ENCODE measurements at regions not wholly inside any gene's neighbourhood (a gene's known extent, or its start where the extent isn't known, plus 50 kb on each side); places are given as distances from the start of the nearest gene placed in this dataset.
"Not testable (repeated sequence)": the region's sequence is repeated elsewhere in the genome, so short reads cannot be mapped to it uniquely, and the experiment has no call there.

DNA sequence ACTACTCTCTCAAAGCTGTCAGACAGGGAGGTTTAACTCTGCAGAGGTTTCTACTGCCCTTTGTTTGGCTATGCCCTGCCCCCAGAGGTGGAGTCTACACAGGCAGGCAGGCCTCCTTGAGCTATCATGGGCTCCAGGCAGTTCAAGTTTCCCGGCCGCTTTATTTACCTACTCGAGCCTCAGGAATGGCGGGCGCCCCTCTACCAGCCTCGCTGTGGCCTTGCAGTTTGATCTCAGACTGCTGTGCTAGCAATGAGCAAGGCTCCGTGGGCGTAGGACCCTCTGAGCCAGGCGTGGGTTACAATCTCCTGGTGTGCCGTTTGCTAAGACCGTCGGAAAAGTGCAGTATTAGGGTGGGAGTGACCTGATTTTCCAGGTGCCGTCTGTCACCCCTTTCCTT is 124.3 kb downstream of the PTCHD1 start:
- DNase-seq = not testable (repeated sequence)

- DNase-seq = no peak
Measured at GRCh38 chrX:23465105-23465791, 130.6 kb downstream of the PTCHD1 start.

DNA sequence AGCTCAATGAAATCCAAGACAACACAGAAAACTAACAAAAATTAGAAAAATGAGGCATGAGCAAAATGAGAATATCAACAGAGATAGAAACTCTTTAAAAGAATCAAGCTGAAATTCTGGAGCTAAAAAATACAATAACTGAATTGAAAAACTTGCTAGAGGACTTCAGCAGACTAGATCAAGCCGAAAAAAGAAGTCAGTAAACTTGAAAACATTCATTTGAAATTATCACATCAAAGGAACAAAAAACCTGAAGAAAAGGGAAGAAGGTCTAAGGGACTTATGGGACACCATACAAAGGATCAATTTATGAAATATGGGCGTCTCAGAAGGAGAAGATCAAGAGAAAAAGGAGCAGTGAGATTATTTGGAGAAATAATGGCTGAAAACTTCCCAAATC is 131.3 kb downstream of the PTCHD1 start:
- DNase-seq = no peak

GRCh38 chrX:23478056-23478455 is 143.4 kb downstream of the PTCHD1 start:
- DNase-seq = no peak

DNA sequence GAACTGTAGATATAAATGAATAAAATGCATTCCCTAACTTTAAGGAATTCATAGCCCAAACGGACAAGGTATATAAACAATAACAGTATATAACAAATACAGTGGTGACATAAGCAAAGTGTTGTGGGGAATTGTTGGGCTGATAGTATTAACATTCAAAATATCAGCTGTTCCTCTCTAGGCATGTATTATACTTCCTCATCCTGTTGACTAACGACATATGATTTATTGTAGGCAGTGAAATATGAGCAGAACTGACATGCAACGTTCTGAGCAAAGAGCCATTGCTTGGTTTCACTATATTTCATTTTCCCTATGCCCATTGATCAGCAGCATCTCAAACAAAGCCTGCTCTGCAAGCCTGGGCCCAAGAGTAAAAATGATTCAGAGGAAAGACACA is 143.9 kb downstream of the PTCHD1 start:
- DNase-seq = no peak

DNA sequence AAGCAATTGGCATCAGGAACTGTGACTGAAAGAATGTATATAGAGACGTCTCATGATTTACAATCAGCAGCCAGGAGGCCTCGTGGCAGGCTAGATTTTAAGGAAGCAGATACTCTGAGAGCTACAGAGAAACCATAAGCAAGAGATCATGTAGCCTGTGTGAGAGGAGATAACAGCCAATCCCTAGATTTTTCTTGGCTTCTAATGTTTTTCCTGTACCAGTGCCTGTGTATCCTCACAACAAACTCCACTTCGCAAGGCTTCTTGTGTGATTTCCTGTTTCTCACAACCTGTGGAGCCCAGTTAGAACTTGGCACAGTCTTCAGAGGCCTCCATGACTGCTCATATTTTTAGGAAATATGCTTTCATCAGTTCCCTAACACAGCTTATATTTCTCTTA is 147.9 kb downstream of the PTCHD1 start:
- DNase-seq = no peak

GRCh38 chrX:23483396-23483795 is 148.7 kb downstream of the PTCHD1 start:
- peak; percentile 34 for DNase-seq

DNA sequence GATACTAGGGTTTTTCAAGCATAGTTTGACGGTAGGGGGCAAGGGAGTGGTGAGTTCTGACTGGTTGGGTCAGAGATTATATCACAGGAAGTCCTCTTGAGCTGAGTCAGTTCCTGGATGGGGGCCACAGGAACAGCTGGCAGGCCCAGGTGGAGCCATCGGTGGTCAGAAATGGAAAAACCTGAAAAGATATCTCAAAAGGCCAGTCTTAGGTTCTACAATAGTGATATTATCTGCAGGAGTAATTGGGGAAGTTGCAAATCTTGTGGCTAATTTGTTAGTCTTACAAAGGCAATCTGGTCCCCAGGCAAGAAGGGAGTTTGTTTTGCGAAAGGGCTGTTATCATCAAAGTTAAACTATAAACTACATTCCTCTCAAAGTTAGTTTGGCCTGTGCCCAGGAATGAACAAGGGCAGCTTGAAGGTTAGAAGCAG is 159.3 kb downstream of the PTCHD1 start:
- no peak for DNase-seq

DNA sequence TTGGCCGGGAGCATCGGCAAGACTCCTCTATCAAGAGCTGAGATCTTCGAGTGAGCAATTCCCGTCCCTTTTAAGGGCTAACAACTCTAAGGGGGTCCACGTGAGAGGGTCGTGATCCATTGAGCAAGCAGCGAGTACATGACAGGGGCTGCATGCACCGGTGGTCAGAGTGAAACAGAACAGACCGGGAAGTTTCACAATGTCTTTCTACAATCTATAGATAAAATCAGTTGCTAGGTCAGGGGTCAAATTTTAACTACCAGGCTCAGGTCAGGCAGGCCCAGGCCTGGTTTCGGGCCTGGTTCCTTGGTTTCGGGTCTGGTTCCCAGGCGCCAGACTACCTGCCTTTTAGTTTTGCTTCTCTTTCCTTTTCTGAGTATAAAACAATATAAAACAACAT is 160.1 kb downstream of the PTCHD1 start:
- no peak for DNase-seq

- DNase-seq = no peak
Measured at GRCh38 chrX:23497919-23498318, 163.3 kb downstream of the PTCHD1 start.

DNA sequence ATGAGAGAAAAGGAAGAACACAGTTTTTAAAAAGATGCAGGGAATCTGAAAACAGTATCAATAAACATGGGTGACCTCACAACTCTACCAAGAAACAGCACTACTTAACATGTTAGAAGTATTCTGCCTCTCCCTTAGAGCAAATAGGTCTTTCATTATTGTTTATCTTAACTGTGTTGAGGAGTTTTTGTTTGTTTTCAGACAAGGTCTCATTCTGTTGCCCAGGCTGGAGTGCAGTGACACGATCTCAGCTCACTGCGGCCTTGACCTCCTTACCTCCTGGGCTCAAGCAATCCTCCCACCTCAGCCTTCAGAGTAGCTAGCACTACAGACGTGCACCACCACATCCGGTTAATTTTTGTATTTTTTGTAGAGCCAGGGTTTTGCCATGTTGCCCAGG is 165.3 kb upstream of the PRDX4 start:
- DNase-seq = no peak

DNA sequence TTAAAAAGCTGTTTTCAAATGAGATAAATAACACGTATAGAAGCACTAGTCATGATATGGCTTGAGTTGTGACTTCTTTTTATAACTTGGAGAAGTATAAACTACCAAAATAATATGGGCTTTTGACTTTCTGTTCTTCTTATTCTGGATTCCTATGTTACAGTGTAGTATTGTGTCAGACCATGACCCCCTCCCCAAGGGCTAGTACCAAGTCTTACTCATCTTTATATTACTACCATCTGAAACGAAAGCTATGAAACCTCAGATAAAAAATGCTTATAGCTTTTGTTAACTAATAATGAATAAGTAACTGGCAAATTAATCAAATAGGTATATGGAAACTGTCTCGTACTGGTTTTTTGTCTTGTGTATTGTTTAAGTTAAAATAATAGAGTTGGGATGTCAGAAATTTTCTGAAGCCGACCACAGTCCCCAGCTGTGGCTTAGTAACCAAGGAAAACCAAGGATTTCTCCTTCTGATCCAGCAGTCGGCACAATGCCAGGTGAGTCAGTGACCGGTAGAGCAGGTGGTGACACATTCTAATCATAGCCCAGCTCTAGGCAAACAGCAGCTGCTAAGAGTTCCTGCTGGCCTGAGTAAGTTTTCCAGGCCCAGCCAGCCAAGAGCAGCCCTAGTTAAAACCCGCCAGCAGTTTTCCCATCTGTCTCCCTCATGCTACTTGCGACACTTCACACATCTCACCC is 163.3 kb upstream of the PRDX4 start:
- peak; percentile 87 for DNase-seq

DNA sequence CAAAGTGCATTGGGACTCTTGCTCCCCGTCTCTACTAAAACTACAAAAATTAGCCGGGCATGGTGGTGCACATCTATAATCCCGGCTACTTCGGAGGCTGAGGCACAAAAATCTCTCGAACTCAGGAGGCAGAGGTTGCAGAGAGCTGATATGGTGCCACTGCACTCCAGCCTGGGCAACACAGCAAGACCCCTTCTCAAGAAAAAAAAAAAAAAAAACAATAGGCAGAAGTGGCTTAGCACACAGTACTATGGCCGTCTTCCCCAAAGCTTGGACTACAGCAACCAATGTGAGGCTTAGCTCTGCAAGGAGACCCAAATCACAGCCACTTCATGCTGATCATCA is 162.8 kb upstream of the PRDX4 start:
- no peak for DNase-seq

DNA sequence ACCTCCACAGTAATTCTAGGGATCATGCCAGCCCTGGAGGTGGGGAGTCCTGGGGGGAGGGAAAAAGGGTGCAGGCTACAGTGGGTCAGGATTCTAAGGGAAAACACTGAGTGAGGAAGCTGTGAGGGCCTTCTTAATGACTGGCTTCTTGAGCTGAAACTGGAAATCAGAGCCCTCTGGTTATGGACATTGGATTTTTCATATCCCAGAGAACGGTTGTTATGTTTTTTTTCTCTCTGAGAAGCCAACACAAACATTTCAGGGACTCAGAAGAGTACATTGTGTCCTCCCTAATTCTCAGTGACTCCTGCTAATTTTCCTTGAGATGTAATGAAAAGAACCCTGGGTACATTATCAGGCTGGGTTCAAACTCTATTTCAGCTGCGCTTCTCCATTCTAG is 162.4 kb upstream of the PRDX4 start:
- DNase-seq = no peak

DNA sequence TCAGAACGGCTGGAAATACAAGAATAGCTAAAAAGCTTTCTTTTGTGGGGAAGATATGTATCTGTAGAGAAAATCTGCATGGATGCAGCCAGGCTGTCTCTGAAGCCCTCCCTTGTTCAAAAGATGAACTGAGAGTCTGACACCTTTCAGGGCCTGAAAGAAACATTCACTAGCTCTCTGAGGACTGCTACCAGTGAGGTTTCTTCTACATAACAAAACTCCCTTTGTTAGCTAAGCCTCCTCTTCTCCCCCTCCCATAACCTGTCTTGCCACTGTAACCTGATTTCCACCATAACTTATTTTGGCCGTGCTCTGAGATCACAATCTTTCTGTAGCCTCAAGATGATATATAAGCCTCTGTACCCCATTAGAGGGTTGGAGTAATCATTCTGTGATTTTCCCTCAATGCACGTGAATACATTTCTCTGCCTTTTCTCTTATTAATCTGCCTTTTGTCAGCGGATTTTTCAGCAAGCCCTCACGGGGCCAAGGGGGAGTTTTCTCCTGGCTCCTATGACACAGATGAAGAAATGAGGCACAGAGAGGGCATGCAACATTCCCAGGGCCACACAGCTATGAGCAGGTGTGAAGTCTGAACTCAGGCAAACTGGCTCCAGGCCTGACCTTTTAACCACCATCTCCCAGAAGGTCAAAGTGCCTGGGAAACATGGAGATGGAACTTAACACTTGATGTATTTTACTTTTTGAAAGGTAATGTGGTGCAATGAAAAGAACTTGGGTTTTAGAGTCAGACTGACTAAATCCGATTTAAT is 161.6 kb upstream of the PRDX4 start:
- DNase-seq = no peak

DNA sequence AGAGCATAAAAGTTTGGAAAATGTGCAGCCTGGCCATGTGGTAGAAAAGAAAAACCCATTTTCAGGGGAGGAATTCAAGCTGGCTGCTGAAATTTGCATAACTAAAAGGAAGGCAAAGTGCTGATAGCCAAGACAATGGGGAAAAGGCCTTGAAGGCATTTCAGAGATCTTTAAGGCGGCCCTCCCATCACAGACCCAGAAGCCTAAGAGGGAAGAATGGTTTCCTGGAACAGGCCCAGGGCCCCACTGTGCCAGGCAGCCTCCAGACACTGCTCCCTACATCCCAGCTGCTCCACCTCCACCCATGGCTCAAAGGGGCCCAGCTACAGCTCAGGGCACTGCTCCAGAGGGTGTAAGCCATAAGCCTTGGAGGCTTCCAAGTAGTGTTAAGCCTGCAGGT is 158.0 kb upstream of the PRDX4 start:
- peak; percentile 34 for DNase-seq

- no peak for DNase-seq
Measured at GRCh38 chrX:23511793-23512192, 155.5 kb upstream of the PRDX4 start.

DNA sequence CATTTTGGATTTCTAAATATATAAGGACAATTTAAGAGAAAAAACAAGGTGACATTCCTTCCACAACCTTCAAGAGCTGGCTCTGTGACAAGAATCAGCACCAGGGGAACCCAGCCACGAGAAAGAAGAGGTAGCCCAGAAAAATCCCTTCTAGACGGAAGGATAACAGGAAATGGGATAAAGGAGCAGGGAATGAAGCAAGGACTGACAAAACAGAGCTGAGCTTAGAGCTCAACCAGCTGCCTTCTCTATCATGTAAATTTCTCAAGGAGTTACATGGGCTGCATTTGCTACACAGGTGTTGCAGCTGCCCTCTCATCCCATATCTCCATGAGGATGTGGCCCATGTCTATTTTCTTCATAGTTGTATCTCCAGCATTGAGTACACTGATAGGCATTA is 154.2 kb upstream of the PRDX4 start:
- no peak for DNase-seq

DNA sequence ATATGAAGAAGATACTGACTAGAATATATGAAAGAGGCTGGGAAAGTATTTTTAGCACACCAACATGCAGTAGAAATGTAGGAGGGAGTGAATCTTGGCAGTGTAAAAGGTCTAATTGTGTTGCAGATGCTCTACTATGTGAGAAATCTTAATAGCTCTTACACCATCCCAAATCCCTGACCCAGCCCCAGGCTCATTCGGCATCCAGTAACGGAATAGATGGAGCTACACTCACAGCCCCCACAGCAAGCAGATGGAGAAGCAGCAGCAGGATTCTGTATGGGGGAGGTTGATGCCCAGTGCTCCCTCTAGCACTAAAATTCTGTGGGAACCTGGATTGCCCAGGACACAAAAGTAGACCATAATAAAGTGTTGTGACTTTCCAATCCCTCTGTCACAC is 153.2 kb upstream of the PRDX4 start:
- DNase-seq = no peak

- DNase-seq = no peak
Measured at GRCh38 chrX:23515028-23515427, 152.3 kb upstream of the PRDX4 start.

DNA sequence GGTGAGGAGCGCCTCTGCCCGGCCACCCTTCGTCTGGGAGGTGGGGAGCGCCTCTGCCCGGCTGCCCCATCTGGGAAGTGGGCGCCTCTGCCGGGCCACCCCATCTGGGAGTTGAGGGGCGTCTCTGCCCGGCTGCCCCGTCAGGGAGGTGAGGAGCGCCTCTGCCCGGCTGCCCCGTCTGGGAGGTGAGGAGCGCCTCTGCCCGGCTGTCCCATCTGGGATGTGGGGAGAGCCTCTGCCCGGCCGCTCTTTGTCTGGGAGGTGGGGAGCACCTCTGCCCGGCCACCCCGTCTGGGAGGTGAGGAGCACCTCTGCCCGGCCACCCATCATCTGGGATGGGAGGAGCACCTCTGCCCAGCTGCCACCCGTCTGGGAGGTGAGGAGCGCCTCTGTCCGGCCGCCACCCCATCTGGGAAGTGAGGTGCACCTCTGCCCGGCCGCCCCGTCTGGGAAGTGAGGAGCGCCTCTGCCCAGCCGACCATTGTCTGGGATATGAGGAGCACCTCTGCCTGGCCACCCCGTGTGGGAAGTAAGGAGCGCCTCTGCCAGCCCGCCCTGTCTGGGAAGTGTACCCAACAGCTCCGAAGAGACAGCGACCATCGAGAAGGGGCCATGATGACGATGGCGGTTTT is 144.2 kb upstream of the PRDX4 start:
- not testable (repeated sequence) for DNase-seq

DNA sequence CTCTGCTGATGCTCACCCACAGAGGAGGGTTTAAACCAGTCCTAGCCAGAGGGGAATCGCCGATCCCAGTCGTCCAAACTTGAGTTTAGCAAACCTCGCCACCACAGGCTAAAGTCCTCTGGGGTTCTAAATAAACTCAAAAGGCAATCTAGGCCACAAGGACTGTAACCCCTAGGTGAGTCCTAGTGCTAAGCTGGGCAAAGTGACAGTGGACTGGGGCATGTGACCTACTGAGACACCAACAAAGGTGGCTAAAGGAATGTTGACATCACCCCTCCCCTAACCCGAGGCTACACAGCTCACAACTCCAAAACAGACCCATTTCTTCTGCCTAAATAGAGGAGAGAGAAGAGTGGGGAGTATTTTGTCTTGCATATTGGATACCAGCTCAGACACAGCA is 142.8 kb upstream of the PRDX4 start:
- no peak for DNase-seq

GRCh38 chrX:23525531-23525930 is 141.8 kb upstream of the PRDX4 start:
- no peak for DNase-seq

DNA sequence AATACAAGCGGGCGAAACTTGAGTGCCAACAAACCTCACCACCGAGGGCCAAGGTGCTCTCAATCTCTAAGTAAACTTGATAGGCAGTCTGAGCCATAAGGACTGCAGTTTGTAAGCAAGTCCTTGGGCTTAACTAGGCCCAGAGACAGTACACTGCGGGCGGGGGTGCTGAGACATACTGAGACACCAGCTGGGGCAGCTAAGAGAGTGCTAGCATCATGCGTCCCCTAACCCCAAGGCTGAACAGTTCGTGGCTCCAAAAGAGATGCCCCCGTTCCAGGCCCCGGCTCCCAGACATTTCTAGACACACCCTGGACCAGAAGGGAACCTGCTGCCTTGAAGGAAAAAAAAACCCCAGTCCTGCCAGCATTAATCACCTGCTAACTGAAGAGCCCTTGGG is 126.8 kb upstream of the PRDX4 start:
- no peak for DNase-seq
